ENCODE measurements at regions not wholly inside any gene's neighbourhood (a gene's known extent, or its start where the extent isn't known, plus 50 kb on each side); places are given as distances from the start of the nearest gene placed in this dataset.

- TF ChIP-seq, protein P1, sequence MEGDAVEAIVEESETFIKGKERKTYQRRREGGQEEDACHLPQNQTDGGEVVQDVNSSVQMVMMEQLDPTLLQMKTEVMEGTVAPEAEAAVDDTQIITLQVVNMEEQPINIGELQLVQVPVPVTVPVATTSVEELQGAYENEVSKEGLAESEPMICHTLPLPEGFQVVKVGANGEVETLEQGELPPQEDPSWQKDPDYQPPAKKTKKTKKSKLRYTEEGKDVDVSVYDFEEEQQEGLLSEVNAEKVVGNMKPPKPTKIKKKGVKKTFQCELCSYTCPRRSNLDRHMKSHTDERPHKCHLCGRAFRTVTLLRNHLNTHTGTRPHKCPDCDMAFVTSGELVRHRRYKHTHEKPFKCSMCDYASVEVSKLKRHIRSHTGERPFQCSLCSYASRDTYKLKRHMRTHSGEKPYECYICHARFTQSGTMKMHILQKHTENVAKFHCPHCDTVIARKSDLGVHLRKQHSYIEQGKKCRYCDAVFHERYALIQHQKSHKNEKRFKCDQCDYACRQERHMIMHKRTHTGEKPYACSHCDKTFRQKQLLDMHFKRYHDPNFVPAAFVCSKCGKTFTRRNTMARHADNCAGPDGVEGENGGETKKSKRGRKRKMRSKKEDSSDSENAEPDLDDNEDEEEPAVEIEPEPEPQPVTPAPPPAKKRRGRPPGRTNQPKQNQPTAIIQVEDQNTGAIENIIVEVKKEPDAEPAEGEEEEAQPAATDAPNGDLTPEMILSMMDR (IDR thresholded peaks at IDR 0.05), result no peak
- TF ChIP-seq ZFX (IDR thresholded peaks at IDR 0.05; ENCODE audit: borderline replicate concordance), result no peak
These were observed 479.4 kb upstream of the NRP1 start for GRCh38 chr10:33813871-33814270.
